ENCODE measurements at regions not wholly inside any gene's neighbourhood (a gene's known extent, or its start where the extent isn't known, plus 50 kb on each side); places are given as distances from the start of the nearest gene placed in this dataset.

DNA sequence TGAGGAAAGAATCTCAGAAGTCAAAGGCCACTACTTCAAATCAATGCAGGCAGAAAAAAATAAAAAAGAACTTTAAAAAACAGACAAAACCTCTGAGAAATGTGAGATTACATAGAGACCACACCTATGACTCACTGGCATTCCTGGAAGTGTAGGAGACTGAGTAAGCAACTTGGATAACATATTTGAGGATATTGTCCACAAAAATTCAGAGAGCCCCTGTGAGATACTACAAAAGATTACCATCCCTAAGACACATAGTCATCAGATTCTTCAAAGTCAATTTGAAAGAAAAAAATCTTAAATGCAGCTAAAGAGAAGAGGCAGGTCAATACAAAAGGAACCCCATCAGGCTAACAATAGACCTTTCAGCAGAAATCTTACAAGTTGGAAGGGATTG, 887.3 kb downstream of the NTRK3 start:
- no peak overlapping the region for H3K27ac Mint-ChIP-seq
- no peaks in the 10 kb centered on the region for H3K4me1 Mint-ChIP-seq
- DNase-seq: no peak
- H3K27me3 Mint-ChIP-seq: peaks cover 19% of the 10 kb centered on the region
- no peak for ATAC-seq
- H3K9me3 Mint-ChIP-seq: peaks cover 15 to 29% of the 10 kb centered on the region in 2 donors
- H3K4me3 Mint-ChIP-seq: no peak overlapping the region

DNA sequence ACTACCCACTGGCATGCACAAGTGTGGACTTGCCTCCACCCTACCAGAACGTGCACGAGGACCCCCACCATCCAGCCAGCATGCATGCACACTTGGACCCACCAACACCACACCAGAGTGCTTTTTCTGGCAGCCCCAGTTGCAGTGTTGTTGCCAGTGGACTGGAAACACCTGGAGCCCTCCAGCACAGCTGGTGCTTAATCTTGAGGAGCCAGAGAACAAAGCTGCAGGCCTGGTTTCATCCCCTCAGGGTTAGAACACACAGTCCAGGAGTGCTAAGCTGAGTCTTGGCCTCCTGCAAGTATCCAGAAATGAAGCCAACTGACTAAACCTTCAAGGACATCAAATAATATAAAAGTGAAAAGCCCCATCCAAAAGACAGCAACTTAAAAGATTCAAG, 888.0 kb downstream of the NTRK3 start:
- ATAC-seq (no peak), DNase-seq (no peak)
- no peaks in the 10 kb centered on the region for H3K4me1 Mint-ChIP-seq
- peaks cover 11 to 23% of the 10 kb centered on the region in 2 donors for H3K9me3 Mint-ChIP-seq
- H3K4me3 Mint-ChIP-seq: no peak overlapping the region
- peaks cover 12% of the 10 kb centered on the region for H3K27me3 Mint-ChIP-seq
- no peak overlapping the region for H3K27ac Mint-ChIP-seq

DNA sequence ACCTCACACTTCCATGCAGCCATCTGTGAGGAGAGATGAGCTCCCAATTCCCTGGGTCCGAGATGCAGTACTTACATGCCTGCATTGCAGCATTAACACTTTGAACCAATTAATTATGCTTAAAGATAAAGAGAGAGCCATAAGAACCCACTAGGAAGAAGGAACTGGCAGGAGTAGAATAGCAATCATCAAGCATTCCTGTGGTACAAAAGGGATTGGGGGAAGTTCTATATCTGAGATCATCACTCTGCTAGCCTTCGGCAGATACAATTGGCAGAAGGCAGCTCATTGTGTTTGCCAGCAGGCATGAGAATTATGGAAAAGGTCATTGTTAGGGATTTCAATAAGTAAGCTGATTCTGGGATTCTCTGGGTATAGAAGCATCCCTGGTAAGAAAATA, 891.4 kb downstream of the NTRK3 start:
- Mint-ChIP-seq H3K9me3 (peaks cover 8 to 14% of the 10 kb centered on the region in 2 donors), H3K27ac (no peak overlapping the region), H3K4me1 (no peaks in the 10 kb centered on the region), H3K4me3 (no peak overlapping the region), H3K27me3 (peaks cover 10% of the 10 kb centered on the region)
- DNase-seq (no peak), ATAC-seq (no peak)

DNA sequence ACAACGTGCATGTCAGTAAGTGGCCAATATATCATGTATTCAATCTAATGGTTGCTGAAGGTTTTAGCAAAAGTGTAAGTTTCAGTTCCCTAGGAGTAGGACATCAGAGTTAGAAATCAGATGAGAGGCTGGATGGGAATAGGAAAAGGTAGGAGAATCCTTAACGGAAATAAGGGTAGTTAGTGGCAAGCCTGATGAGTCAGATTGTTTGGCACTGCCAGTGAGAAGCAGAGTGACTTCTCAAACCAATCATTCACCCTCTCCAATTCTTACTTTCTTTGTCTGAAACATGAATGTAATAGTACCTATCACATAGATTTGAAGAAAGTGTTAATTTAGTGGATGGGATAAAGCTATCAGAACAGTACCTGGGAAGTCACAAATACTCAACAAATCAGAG, 894.0 kb downstream of the NTRK3 start:
- DNase-seq (no peak), ATAC-seq (no peak)
- Mint-ChIP-seq H3K27me3 (peaks cover 10% of the 10 kb centered on the region), H3K27ac (no peak overlapping the region), H3K9me3 (peaks cover 2 to 4% of the 10 kb centered on the region in 2 donors), H3K4me1 (no peaks in the 10 kb centered on the region), H3K4me3 (no peak overlapping the region)

DNA sequence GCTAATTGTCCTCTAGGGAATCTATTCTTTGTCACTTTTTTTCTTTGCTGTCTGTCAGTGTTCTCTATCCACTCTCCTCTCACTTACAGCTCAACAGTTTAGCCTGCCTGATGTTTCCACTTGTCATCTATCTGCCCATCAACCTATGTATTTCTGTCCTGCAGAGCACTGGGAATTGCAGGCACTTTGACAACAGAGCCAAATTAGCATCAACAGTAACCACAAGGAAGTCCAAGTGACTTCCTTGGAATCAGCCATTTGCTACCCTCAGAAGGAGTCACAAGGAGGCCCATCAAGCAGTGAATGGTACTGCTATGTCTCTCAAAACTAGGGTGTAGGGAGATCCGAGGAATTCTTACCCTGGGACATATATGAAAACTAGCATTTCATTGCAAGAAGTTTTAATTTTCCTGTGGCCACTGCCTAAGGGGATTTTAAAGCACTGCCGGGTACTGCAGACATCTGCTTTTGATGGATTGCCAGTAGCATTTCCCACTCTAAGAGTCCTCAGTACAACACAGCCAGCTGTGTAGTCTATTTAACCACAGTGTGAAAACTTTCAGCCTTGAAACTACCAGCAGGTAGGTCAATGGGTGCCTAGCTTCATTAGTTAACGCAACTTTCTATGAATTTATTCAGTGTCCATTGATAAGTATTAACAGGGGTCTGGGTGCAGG, 898.8 kb downstream of the NTRK3 start:
- no peak for DNase-seq
- Mint-ChIP-seq H3K27me3 (no peaks in the 10 kb centered on the region), H3K27ac (no peak overlapping the region), H3K9me3 (no peaks in the 10 kb centered on the region), H3K4me3 (no peak overlapping the region), H3K4me1 (no peaks in the 10 kb centered on the region)
- no peak for ATAC-seq

DNA sequence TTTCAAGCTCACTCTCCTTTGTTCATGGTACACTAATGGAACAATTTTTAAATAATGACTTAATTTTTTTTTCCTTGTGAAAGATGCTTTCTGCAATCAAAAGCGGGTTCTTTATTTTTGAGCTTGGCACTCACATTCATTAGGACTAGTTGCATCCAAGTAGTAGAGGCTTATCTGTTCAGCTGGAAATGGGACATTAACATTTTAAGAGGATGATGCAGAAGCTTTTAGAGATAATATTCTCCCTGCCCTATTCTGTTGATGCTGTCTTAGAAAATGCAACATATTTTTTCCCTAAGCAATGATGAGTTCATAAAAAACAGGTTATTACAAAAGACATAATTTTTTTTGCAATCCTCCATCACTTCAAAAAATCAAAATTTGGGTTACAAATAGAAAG, 900.6 kb downstream of the NTRK3 start:
- Mint-ChIP-seq H3K27me3 (no peaks in the 10 kb centered on the region), H3K4me3 (no peak overlapping the region), H3K9me3 (no peaks in the 10 kb centered on the region), H3K27ac (no peak overlapping the region), H3K4me1 (no peaks in the 10 kb centered on the region)
- ATAC-seq (no peak), DNase-seq (no peak)

DNA sequence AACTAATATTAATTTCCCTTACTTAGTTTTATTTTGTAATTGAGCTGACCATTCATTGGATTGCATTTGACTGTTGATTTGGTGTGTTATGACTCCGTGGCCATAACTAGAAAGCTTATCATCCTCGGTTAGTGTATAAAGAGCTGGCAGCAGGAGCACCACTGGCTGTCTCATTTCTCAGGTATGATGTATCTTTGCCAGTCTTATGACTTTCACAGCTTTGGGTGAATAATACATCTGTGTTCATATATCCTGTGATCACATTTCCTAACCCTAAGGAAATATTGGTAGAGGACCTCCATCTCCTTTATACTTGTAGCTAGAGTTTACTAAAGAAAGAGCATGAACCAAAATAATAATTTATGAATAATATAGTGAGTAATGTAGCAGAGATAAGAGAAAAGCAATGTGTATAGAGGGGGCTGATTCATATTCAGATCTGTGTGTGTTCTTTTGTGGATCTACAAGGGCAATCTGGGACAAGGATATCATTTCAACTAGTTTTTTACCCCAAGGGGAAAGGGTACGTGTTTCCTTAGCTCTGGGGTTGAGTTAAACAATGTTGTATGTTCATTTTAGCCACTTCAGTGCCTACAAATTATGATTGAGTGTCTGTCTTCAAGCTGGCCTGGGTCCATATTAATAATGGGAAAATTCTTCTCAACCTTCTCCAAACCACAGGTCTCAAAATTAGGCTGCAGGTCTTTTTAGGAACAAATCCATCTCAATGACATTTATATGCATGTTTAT, 901.7 kb downstream of the NTRK3 start:
- Mint-ChIP-seq H3K27ac (no peak overlapping the region), H3K9me3 (no peaks in the 10 kb centered on the region), H3K4me3 (no peak overlapping the region)

DNA sequence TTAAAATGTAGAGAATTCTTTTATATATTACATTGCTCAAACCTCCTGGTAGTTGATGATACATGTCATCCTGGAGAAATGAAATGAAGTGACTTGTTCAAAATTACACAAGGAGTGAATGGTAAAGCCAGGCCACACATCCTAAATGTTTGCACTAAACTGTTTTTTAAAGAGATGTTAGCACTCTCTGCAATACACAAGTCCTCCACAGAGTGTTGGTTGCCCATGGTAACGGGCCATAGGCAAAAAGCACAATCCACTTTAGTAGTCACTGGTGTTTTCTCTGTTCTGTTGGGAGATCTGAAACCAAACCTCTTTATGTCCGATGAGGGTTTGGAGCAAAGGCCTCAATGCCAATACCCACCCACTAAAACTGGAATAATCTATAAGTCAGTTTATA, 907.4 kb downstream of the NTRK3 start:
- Mint-ChIP-seq H3K4me1 (no peaks in the 10 kb centered on the region), H3K4me3 (no peak overlapping the region)

More for the DNA sequence above, 901.7 kb downstream of the NTRK3 start:
- ATAC-seq (no peak), DNase-seq (no peak)
- H3K27me3 Mint-ChIP-seq: no peaks in the 10 kb centered on the region
- H3K4me1 Mint-ChIP-seq: no peaks in the 10 kb centered on the region

DNA sequence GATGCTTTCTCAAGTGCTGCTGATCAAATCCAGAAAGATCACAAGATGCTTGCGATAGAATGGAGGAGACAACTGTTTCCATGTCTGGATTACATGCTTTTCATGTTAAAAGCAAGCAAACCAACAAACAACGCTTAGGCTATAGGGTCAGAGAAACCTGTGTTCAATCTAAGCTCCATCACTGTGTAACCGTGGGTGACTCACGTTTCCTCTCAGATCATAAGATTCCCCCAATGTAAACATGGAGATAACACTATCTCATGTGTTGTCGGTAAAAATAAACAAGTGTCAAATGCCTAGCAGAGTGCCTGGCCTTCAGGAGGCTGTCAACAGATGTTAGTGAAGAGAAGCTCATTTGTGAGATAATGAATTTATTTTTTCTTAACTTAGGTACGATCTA, 907.8 kb downstream of the NTRK3 start:
- Mint-ChIP-seq H3K27ac (no peak overlapping the region), H3K4me1 (no peaks in the 10 kb centered on the region), H3K4me3 (no peak overlapping the region), H3K9me3 (peaks cover 0 to 9% of the 10 kb centered on the region in 2 donors), H3K27me3 (no peaks in the 10 kb centered on the region)
- ATAC-seq: no peak
- DNase-seq: no peak

More for the DNA sequence above, 907.4 kb downstream of the NTRK3 start:
- no peaks in the 10 kb centered on the region for H3K27me3 Mint-ChIP-seq
- H3K9me3 Mint-ChIP-seq: peaks cover 0 to 9% of the 10 kb centered on the region in 2 donors
- DNase-seq (no peak), ATAC-seq (no peak)
- H3K27ac Mint-ChIP-seq: no peak overlapping the region

DNA sequence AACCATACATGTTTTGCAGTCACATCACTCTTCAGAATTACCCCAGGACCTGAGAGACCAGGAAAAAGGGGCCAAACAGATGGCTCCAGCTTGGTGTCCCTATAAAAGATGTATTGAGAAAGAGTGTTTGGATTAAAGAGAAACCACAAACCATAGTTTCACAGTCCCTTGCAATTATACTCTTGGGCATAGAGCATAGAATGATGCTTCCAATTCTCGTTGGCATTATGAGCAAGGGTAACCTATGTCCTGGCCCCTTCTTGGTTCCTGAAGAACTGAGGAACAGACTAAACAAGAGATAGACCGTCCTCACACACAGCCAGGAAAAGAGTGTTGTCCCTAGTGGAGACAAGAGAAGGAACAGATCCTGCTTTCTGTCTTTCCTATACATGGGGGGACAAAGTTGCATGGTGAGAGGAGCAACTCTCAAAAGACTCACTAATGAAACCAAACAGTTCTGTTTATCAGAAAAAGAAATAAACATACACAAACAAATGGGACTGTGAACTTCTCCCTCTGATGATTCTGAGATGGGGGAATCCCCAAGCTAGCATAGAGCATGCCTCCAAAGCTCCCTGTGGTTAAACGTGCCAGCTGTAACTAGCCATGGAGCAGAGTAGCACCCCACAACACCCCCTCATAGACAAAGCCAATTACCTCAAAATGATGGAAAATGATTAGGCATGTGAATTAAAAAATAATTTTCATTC, 908.6 kb downstream of the NTRK3 start:
- no peak for DNase-seq

DNA sequence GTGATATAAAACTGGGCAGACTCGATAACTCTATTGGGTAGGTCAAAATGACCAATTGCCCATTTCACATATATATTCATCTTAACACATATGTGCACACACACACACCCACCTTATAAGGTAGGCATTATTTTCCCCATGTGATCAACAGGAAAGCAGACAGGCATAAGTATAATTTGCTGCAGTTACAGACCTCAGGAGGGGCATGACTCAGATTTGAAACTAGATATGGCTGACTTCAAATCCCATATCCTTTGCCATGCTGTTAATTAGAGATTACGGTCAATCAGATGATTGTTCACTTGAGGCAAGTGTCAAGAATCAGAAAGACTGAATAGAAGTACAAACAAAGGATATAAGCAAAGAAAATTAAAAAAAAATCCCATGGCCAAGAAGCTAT, 910.6 kb downstream of the NTRK3 start:
- Mint-ChIP-seq H3K27ac (no peak overlapping the region), H3K9me3 (peaks cover 4 to 9% of the 10 kb centered on the region in 2 donors), H3K4me3 (no peak overlapping the region), H3K4me1 (no peaks in the 10 kb centered on the region), H3K27me3 (peaks cover 9% of the 10 kb centered on the region)
- ATAC-seq (no peak), DNase-seq (no peak)

More for the DNA sequence above, 908.6 kb downstream of the NTRK3 start:
- Mint-ChIP-seq H3K4me1 (no peaks in the 10 kb centered on the region), H3K27me3 (peaks cover 1% of the 10 kb centered on the region), H3K9me3 (peaks cover 0 to 9% of the 10 kb centered on the region in 2 donors), H3K27ac (no peak overlapping the region), H3K4me3 (no peak overlapping the region)
- ATAC-seq: no peak

DNA sequence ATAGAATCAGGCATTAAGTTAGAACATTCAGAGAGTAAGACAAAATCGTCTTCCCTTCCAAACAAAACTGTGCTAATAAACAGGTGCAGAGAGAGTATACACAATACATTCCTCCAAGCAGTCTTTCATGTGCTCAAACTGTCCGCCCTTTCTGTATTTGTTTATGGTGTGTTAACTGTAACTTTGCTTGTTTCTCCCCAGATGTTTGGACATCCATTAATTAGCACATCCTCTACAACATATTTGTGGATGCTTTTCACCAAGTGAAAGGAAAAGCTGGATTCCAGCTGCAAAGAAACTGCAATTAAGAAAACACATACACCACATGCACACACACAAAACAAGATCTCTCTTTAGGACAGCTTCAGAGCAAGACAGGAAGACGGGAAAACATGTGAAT, 912.6 kb downstream of the NTRK3 start:
- ATAC-seq (no peak), DNase-seq (no peak)
- peaks cover 9% of the 10 kb centered on the region for H3K27me3 Mint-ChIP-seq
- H3K4me3 Mint-ChIP-seq: no peak overlapping the region
- peaks cover 4 to 9% of the 10 kb centered on the region in 2 donors for H3K9me3 Mint-ChIP-seq
- H3K27ac Mint-ChIP-seq: no peak overlapping the region
- no peaks in the 10 kb centered on the region for H3K4me1 Mint-ChIP-seq

DNA sequence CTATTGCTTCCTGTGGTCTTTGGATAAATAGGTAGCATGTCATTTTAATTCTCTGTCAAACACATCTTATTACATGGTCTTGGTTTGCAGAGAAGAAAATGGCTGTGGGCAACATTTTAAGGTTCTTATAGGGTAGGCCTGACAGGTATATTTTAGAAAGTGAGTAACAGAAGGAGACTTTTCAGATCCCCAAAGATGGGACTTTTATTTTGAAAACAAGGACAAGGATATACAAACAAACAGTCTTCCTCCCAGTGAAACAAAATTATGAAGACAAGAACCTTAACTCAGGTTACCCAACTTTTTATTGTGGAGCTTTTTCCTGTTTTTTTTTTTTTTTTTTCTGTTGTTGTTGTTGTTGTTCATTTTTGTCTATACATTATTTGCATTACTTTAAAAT, 916.2 kb downstream of the NTRK3 start:
- DNase-seq (no peak), ATAC-seq (no peak)
- H3K4me3 Mint-ChIP-seq: no peak overlapping the region
- H3K9me3 Mint-ChIP-seq: peaks cover 5 to 9% of the 10 kb centered on the region in 2 donors
- H3K27me3 Mint-ChIP-seq: peaks cover 9% of the 10 kb centered on the region
- H3K27ac Mint-ChIP-seq: no peak overlapping the region
- H3K4me1 Mint-ChIP-seq: no peaks in the 10 kb centered on the region

DNA sequence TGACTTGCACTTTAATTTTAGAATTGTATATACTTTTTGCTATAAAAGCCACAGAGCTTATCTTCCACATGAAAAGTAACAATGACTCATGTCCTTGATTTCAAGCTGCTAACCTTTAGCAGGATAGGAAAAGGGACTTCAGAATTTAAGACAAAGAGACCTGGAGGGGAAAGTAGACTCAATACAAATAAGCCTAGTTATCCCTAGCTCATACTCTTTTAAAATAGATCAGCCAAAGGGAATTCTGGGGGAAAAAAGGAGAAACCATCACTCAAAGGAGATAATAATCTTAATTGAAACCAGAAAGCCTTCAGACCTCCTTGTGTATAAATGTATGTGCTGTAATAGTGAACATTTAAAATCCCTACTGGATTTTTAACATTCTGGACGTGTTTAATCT, 930.3 kb downstream of the NTRK3 start:
- no peak overlapping the region for H3K27ac Mint-ChIP-seq
- H3K27me3 Mint-ChIP-seq: no peaks in the 10 kb centered on the region
- ATAC-seq (no peak), DNase-seq (no peak)
- no peaks in the 10 kb centered on the region for H3K4me1 Mint-ChIP-seq
- no peaks in the 10 kb centered on the region for H3K9me3 Mint-ChIP-seq
- no peak overlapping the region for H3K4me3 Mint-ChIP-seq

DNA sequence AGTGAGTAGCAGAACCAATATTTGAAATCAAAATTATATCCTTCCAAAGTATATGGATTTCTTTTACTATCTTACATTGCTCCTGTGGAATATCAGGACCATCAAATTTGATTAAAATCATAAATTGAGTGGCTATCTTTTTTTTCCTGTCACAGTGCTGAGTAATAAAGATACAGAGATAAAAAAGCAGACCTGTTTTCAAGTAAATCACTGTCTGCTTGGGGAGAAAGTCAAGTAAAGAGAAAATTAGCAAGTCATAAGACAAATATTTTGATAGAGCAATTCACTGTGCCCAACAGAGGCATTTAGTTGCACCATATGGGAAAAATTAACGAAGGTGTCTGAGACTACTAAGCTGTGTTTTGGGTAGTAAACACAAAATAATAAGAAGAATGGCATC, 933.7 kb downstream of the NTRK3 start:
- Mint-ChIP-seq H3K4me1 (no peaks in the 10 kb centered on the region), H3K27ac (no peak overlapping the region), H3K4me3 (no peak overlapping the region), H3K27me3 (peaks cover 13% of the 10 kb centered on the region), H3K9me3 (no peaks in the 10 kb centered on the region)
- ATAC-seq (no peak), DNase-seq (no peak)

DNA sequence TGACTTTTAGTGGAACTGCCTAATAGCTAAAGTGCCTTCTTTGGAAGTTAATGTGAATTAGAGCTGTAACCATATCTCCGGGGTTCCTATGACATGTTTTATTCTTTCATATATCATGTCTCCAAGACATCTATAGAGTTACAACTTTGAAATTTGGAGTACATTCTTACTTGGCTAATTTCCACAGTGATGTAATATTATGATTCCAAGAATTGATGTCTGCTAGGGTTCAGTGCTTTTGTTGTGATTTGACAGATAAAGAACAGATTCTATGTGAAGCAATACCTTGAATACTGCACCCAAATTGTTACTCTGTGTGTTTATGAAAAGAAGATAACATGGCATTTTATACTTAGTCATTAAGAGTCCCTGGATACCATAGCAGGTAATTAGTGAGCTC, 934.3 kb downstream of the NTRK3 start:
- Mint-ChIP-seq H3K27me3 (peaks cover 13% of the 10 kb centered on the region), H3K4me1 (no peaks in the 10 kb centered on the region), H3K27ac (no peak overlapping the region), H3K9me3 (no peaks in the 10 kb centered on the region), H3K4me3 (no peak overlapping the region)
- DNase-seq (no peak), ATAC-seq (no peak)
